Activated T-helper 17 cell treated with anti-CD3 and anti-CD28 coated beads, Interleukin-2, amount 50 U/mL, for 72 hours (primary cell): ENCODE measurements at regions not wholly inside any gene's neighbourhood (a gene's known extent, or its start where the extent isn't known, plus 50 kb on each side); places are given as distances from the start of the nearest gene placed in this dataset.
A peak's percentile ranks its signal among the peaks of the same experiment; 100 is the strongest.

Experiments
- ATAC-seq: fragments of 150-1000 bp; cut with Tn5 transposase; replicated peaks from 2 replicates; pipeline ENCODE4 v1.10.0; 2021; ENCODE audit warnings: mild to moderate bottlenecking, moderate library complexity
- H3K27ac Mint-ChIP-seq: one replicate; pipeline ENCODE4 v1.8.0; 2022; ENCODE audit warnings: mixed read lengths
- H3K27me3 Mint-ChIP-seq: one replicate; pipeline ENCODE4 v1.8.0; 2022; ENCODE audit warnings: mixed read lengths
- H3K36me3 Mint-ChIP-seq: one replicate; pipeline ENCODE4 v1.8.0; 2022; ENCODE audit warnings: low read depth, mild to moderate bottlenecking, mixed read lengths
- H3K4me1 Mint-ChIP-seq: one replicate; pipeline ENCODE4 v1.8.0; 2022; ENCODE audit warnings: mixed read lengths
- H3K4me3 Mint-ChIP-seq: one replicate; pipeline ENCODE4 v1.8.0; 2022; ENCODE audit warnings: mild to moderate bottlenecking, mixed read lengths
- H3K9me3 Mint-ChIP-seq: one replicate; pipeline ENCODE4 v1.8.0; 2022; ENCODE audit warnings: mixed read lengths

- Mint-ChIP-seq H3K27ac (no peak overlapping the region), H3K4me1 (no peaks in the 10 kb centered on the region), H3K4me3 (no peak overlapping the region), H3K27me3 (no peaks in the 10 kb centered on the region), H3K9me3 (no peaks in the 10 kb centered on the region), H3K36me3 (no peaks in the 10 kb centered on the region)
- no peak for ATAC-seq
Observed at GRCh38 chr4:38539501-38539900, 124.5 kb upstream of the KLF3 start.

- no peaks in the 10 kb centered on the region for H3K4me1 Mint-ChIP-seq
- peaks cover 6% of the 10 kb centered on the region for H3K27me3 Mint-ChIP-seq
- no peaks in the 10 kb centered on the region for H3K9me3 Mint-ChIP-seq
- ATAC-seq: no peak
- H3K4me3 Mint-ChIP-seq: no peak overlapping the region
- H3K27ac Mint-ChIP-seq: no peak overlapping the region
- H3K36me3 Mint-ChIP-seq: no peaks in the 10 kb centered on the region
Observed at GRCh38 chr4:38547052-38547451, 116.9 kb upstream of the KLF3 start.

GRCh38 chr4:38548256-38548655 is 115.7 kb upstream of the KLF3 start:
- no peak for ATAC-seq
- Mint-ChIP-seq H3K4me3 (no peak overlapping the region), H3K36me3 (no peaks in the 10 kb centered on the region), H3K9me3 (no peaks in the 10 kb centered on the region), H3K27me3 (peaks cover 6% of the 10 kb centered on the region), H3K4me1 (no peaks in the 10 kb centered on the region), H3K27ac (no peak overlapping the region)

- Mint-ChIP-seq H3K27me3 (peaks cover 13% of the 10 kb centered on the region), H3K9me3 (no peaks in the 10 kb centered on the region), H3K4me3 (no peak overlapping the region), H3K27ac (no peak overlapping the region), H3K4me1 (peaks cover 4% of the 10 kb centered on the region), H3K36me3 (no peaks in the 10 kb centered on the region)
- no peak for ATAC-seq
Observed at GRCh38 chr4:38559374-38559773, 104.6 kb upstream of the KLF3 start.

GRCh38 chr4:38560340-38560739 is 103.7 kb upstream of the KLF3 start:
- no peaks in the 10 kb centered on the region for H3K9me3 Mint-ChIP-seq
- no peak overlapping the region for H3K27ac Mint-ChIP-seq
- H3K4me3 Mint-ChIP-seq: no peak overlapping the region
- H3K36me3 Mint-ChIP-seq: no peaks in the 10 kb centered on the region
- ATAC-seq: no peak
- peaks cover 4% of the 10 kb centered on the region for H3K4me1 Mint-ChIP-seq
- peaks cover 13% of the 10 kb centered on the region for H3K27me3 Mint-ChIP-seq

GRCh38 chr4:38560768-38561558 is 103.0 kb upstream of the KLF3 start:
- Mint-ChIP-seq H3K9me3 (no peaks in the 10 kb centered on the region), H3K4me3 (no peak overlapping the region), H3K4me1 (peaks cover 4% of the 10 kb centered on the region), H3K27ac (no peak overlapping the region), H3K36me3 (no peaks in the 10 kb centered on the region), H3K27me3 (peaks cover 13% of the 10 kb centered on the region)
- peak; percentile 96 for ATAC-seq

- H3K4me3 Mint-ChIP-seq: no peak overlapping the region
- H3K27me3 Mint-ChIP-seq: peaks cover 10% of the 10 kb centered on the region
- H3K36me3 Mint-ChIP-seq: no peaks in the 10 kb centered on the region
- H3K27ac Mint-ChIP-seq: no peak overlapping the region
- peaks cover 10% of the 10 kb centered on the region for H3K4me1 Mint-ChIP-seq
- no peaks in the 10 kb centered on the region for H3K9me3 Mint-ChIP-seq
- ATAC-seq: no peak
Observed at GRCh38 chr4:38562751-38563198, 101.2 kb upstream of the KLF3 start.

GRCh38 chr4:38563707-38564495 is 100.1 kb upstream of the KLF3 start:
- Mint-ChIP-seq H3K36me3 (no peaks in the 10 kb centered on the region), H3K27me3 (peaks cover 10% of the 10 kb centered on the region), H3K4me1 (peaks cover 10% of the 10 kb centered on the region), H3K4me3 (no peak overlapping the region), H3K9me3 (no peaks in the 10 kb centered on the region), H3K27ac (no peak overlapping the region)
- no peak for ATAC-seq

GRCh38 chr4:38565271-38566199 is 98.5 kb upstream of the KLF3 start:
- H3K9me3 Mint-ChIP-seq: no peaks in the 10 kb centered on the region
- ATAC-seq: no peak
- H3K4me1 Mint-ChIP-seq: peaks cover 10% of the 10 kb centered on the region
- no peak overlapping the region for H3K27ac Mint-ChIP-seq
- H3K27me3 Mint-ChIP-seq: peaks cover 6% of the 10 kb centered on the region
- no peak overlapping the region for H3K4me3 Mint-ChIP-seq
- H3K36me3 Mint-ChIP-seq: no peaks in the 10 kb centered on the region

GRCh38 chr4:38566806-38567398 is 97.1 kb upstream of the KLF3 start:
- Mint-ChIP-seq H3K27ac (no peak overlapping the region), H3K27me3 (peaks cover 9% of the 10 kb centered on the region), H3K9me3 (no peaks in the 10 kb centered on the region), H3K4me3 (no peak overlapping the region), H3K36me3 (no peaks in the 10 kb centered on the region), H3K4me1 (peaks cover 10% of the 10 kb centered on the region)
- ATAC-seq: no peak

- peaks cover 8% of the 10 kb centered on the region for H3K27me3 Mint-ChIP-seq
- no peaks in the 10 kb centered on the region for H3K36me3 Mint-ChIP-seq
- H3K9me3 Mint-ChIP-seq: no peaks in the 10 kb centered on the region
- peak; percentile 75 for ATAC-seq
- H3K4me3 Mint-ChIP-seq: no peak overlapping the region
- H3K27ac Mint-ChIP-seq: no peak overlapping the region
- peaks cover 8% of the 10 kb centered on the region for H3K4me1 Mint-ChIP-seq
Observed at GRCh38 chr4:38567457-38567856, 96.5 kb upstream of the KLF3 start.

- peaks cover 6% of the 10 kb centered on the region for H3K4me1 Mint-ChIP-seq
- no peak overlapping the region for H3K4me3 Mint-ChIP-seq
- H3K27me3 Mint-ChIP-seq: peaks cover 5% of the 10 kb centered on the region
- ATAC-seq: no peak
- no peaks in the 10 kb centered on the region for H3K9me3 Mint-ChIP-seq
- H3K36me3 Mint-ChIP-seq: no peaks in the 10 kb centered on the region
- no peak overlapping the region for H3K27ac Mint-ChIP-seq
Observed at GRCh38 chr4:38568768-38569167, 95.2 kb upstream of the KLF3 start.

GRCh38 chr4:38570647-38571276 is 93.2 kb upstream of the KLF3 start:
- no peak overlapping the region for H3K27ac Mint-ChIP-seq
- H3K36me3 Mint-ChIP-seq: no peaks in the 10 kb centered on the region
- H3K27me3 Mint-ChIP-seq: peaks cover 3% of the 10 kb centered on the region
- no peak overlapping the region for H3K4me3 Mint-ChIP-seq
- no peaks in the 10 kb centered on the region for H3K9me3 Mint-ChIP-seq
- H3K4me1 Mint-ChIP-seq: peaks cover 6% of the 10 kb centered on the region
- ATAC-seq: no peak

GRCh38 chr4:38572793-38573192 is 91.2 kb upstream of the KLF3 start:
- Mint-ChIP-seq H3K9me3 (no peaks in the 10 kb centered on the region), H3K4me3 (no peak overlapping the region), H3K27ac (no peak overlapping the region), H3K27me3 (peaks cover 3% of the 10 kb centered on the region), H3K4me1 (no peaks in the 10 kb centered on the region), H3K36me3 (no peaks in the 10 kb centered on the region)
- no peak for ATAC-seq
